ENCODE measurements at regions not wholly inside any gene's neighbourhood (a gene's known extent, or its start where the extent isn't known, plus 50 kb on each side); places are given as distances from the start of the nearest gene placed in this dataset.

DNA sequence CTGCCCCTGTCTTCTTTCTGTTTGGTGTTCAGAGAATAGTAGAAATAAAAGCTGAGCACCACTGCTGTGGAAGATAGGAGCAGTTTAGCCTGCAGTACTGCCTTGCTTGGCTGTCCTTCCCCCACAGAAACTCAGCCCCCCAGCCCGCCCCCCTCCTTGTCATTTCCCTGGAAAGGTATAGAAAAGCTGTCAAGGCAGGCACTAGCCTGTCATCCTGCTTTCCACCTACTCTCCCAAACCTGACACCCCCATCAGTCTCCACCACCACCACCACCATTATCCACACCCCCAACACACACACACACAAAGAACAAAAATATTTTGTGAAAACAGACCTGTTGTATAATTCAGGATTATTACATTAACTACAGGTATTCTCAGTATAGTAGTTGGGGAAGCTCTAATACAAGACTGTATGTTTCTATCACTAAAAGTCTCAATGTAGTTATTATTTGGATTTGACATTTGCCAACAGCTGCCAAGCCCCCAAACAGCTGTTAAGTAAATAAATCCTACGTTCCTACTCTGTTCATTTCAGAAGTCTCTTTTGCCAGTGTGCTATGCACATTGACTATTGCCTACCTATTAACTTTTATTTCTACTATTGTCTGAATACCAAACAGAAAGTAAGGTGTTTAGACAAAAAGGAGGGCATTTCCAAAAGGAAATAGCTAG is 128.8 kb downstream of the CYB561 start:
- TF ChIP-seq, protein P1, sequence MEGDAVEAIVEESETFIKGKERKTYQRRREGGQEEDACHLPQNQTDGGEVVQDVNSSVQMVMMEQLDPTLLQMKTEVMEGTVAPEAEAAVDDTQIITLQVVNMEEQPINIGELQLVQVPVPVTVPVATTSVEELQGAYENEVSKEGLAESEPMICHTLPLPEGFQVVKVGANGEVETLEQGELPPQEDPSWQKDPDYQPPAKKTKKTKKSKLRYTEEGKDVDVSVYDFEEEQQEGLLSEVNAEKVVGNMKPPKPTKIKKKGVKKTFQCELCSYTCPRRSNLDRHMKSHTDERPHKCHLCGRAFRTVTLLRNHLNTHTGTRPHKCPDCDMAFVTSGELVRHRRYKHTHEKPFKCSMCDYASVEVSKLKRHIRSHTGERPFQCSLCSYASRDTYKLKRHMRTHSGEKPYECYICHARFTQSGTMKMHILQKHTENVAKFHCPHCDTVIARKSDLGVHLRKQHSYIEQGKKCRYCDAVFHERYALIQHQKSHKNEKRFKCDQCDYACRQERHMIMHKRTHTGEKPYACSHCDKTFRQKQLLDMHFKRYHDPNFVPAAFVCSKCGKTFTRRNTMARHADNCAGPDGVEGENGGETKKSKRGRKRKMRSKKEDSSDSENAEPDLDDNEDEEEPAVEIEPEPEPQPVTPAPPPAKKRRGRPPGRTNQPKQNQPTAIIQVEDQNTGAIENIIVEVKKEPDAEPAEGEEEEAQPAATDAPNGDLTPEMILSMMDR (IDR thresholded peaks at IDR 0.05; ENCODE audit: low read depth, low read length, poor library complexity, severe bottlenecking), result no peak
- TF ChIP-seq EZH2phosphoT487 (IDR thresholded peaks at IDR 0.05; ENCODE audit: borderline replicate concordance, low read length), result no peak
